GM12878 (cell line): ENCODE measurements at regions not wholly inside any gene's neighbourhood (a gene's known extent, or its start where the extent isn't known, plus 50 kb on each side); places are given as distances from the start of the nearest gene placed in this dataset.

Experiments used
- ATAC-seq: fragments of 200-7000 bp; cut with Tn5 transposase; 3 replicates; pipeline ENCODE4 v1.9.1; 2020; ENCODE audit warnings: mild to moderate bottlenecking, moderate library complexity
- BruUV-seq: library from RNA; stranded (reverse); fragments of 400-500 nt; replicated peaks from 2 replicates; lab custom pipeline; 2021; lab: Mats Ljungman, UMichigan
- CTCF ChIA-PET: fragments of 300-600 bp; sonication (Branson Sonifier 250); formaldehyde crosslinking; extraction: SDS; loops from one replicate; lab custom pipeline; 2021; ENCODE audit warnings: inconsistent platforms; lab: Yijun Ruan, JAX
- POLR2A ChIA-PET: fragments of 350-600 bp; formaldehyde crosslinking; extraction: SDS; loops from one replicate; lab custom pipeline; 2021; ENCODE audit warnings: inconsistent platforms; lab: Charles Lee
- RAD21 ChIA-PET: fragments of 300-600 bp; sonication (Branson Sonifier 250); formaldehyde crosslinking; loops from one replicate; lab custom pipeline; 2023; ENCODE audit warnings: antibody characterized with exemption; ENCODE audit not compliant: unreplicated experiment; lab: Charles Lee
- SMC1A ChIA-PET: fragments of 300-600 bp; sonication (Branson Sonifier 250); formaldehyde crosslinking; loops from one replicate; lab custom pipeline; 2023; ENCODE audit not compliant: unreplicated experiment, uncharacterized antibody; lab: Charles Lee
- DNase-seq: peaks from one replicate; pipeline ENCODE4 v3.0.0-alpha.2; 2011; ENCODE audit warnings: low read depth, low spot score
- FAIRE-seq: peaks from 3 replicates; lab custom pipeline; 2011; peaks lifted over from hg19 to GRCh38; lab: Jason Lieb, UNC
- H2AFZ ChIP-seq: 2 replicates; pipeline ENCODE4 v1.6.0; 2011; ENCODE audit warnings: low read depth, low read length, control low read depth; ENCODE audit not compliant: control insufficient read depth
- H3K27ac ChIP-seq: 2 replicates; pipeline ENCODE4 v1.5.1; 2011; ENCODE audit warnings: control low read depth; ENCODE audit not compliant: control insufficient read depth, insufficient read depth
- H3K27me3 ChIP-seq, 2 experiments: replicated peaks in 1 of 2; 2 replicates each; pipeline versions ENCODE4 v1.6.0 to v1.6.1; 2011; ENCODE audit warnings: low read length in 1 of 2; ENCODE audit not compliant: control insufficient read depth in 2 of 2, insufficient read depth in 2 of 2
- H3K36me3 ChIP-seq, 2 experiments: 2 replicates each; pipeline ENCODE4 v1.5.1; 2011; ENCODE audit warnings: low read length in 1 of 2; ENCODE audit not compliant: control insufficient read depth in 2 of 2, insufficient read depth in 2 of 2
- H3K4me1 ChIP-seq: 2 replicates; pipeline ENCODE4 v1.6.1; 2011; ENCODE audit warnings: mild to moderate bottlenecking, low read length, moderate library complexity, mixed read lengths; ENCODE audit not compliant: control insufficient read depth, insufficient read depth
- H3K4me2 ChIP-seq: 2 replicates; pipeline ENCODE4 v1.6.0; 2011; ENCODE audit warnings: control low read depth; ENCODE audit not compliant: control insufficient read depth, insufficient read depth
- H3K4me3 ChIP-seq: fragments of 200-600 bp; sonication (generic); 2 replicates; pipeline ENCODE4 v1.5.1; 2016
- H3K79me2 ChIP-seq: 2 replicates; pipeline ENCODE4 v1.6.0; 2011; ENCODE audit warnings: low read length; ENCODE audit not compliant: control insufficient read depth, insufficient read depth
- H3K9ac ChIP-seq: 2 replicates; pipeline ENCODE4 v1.8.0; 2011; ENCODE audit warnings: low read length, control low read depth, mixed read lengths; ENCODE audit not compliant: control insufficient read depth, insufficient read depth
- H3K9me3 ChIP-seq: replicated peaks from 3 replicates; pipeline ENCODE4 v1.5.1; 2011; ENCODE audit warnings: mild to moderate bottlenecking, low read length; ENCODE audit not compliant: control insufficient read depth, insufficient read depth
- H4K20me1 ChIP-seq: 2 replicates; pipeline ENCODE4 v1.6.0; 2011; ENCODE audit not compliant: control insufficient read depth, insufficient read depth
- EED ChIP-seq: sonication (generic); IDR thresholded peaks from 2 replicates; pipeline ENCODE4 v1.6.1; 2016; ENCODE audit warnings: antibody characterized with exemption, low read depth
- FOXM1 ChIP-seq: IDR thresholded peaks from 2 replicates; pipeline ENCODE4 v1.6.1; 2012; ENCODE audit warnings: low read depth, mild to moderate bottlenecking, inconsistent platforms, low read length, moderate library complexity
- HCFC1 ChIP-seq: fragments of 150-350 bp; IDR thresholded peaks from 2 replicates; pipeline ENCODE4 v1.6.1; 2014; ENCODE audit warnings: low read length
- IKZF1 ChIP-seq: fragments of 450-650 bp; conservative IDR thresholded peaks from 2 replicates; pipeline ENCODE4 v1.6.1; 2017; ENCODE audit warnings: antibody characterized with exemption, mild to moderate bottlenecking
- JUND ChIP-seq: IDR thresholded peaks from 2 replicates; pipeline ENCODE4 v1.6.1; 2012; ENCODE audit warnings: low read depth, mild to moderate bottlenecking, low read length, improper control_type of control experiment, moderate library complexity
- NFYA ChIP-seq: IDR thresholded peaks from 2 replicates; pipeline ENCODE4 v1.6.1; 2011; ENCODE audit warnings: low read depth, mild to moderate bottlenecking, low read length, improper control_type of control experiment, borderline replicate concordance
- POLR2A ChIP-seq: IDR thresholded peaks from 2 replicates; pipeline ENCODE4 v1.6.1; 2011; ENCODE audit warnings: low read depth, mild to moderate bottlenecking, low read length
- RAD51 ChIP-seq: fragments of 450-650 bp; IDR thresholded peaks from 2 replicates; pipeline ENCODE4 v1.6.1; 2016; ENCODE audit warnings: moderate library complexity, mild to moderate bottlenecking, inconsistent platforms
- SMAD5 ChIP-seq: IDR thresholded peaks from 2 replicates; pipeline ENCODE4 v1.6.1; 2016; ENCODE audit warnings: antibody characterized with exemption, low read depth
- SMC3 ChIP-seq: IDR thresholded peaks from 2 replicates; pipeline ENCODE4 v1.6.1; 2011; ENCODE audit warnings: low read length, improper control_type of control experiment, borderline replicate concordance
- WGBS: methylation state at CpG from one replicate; pipeline ENCODE4 v1.1.6; 2016; ENCODE audit warnings: low lambda C conversion rate; ENCODE audit not compliant: insufficient replicate concordance, insufficient coverage; ENCODE audit errors: missing lambda C conversion rate; 5-methylcytosine and 5-hydroxymethylcytosine counted together
- in situ Hi-C: fragments of 300-500 bp; cut with MboI; formaldehyde crosslinking; loops from 9 replicates; pipeline ENCODE4 v1.14.3; 2018; ENCODE audit warnings: mixed read lengths
- intact Hi-C: fragments of 100-400 bp; cut with micrococcal nuclease; formaldehyde crosslinking; loops from one replicate; pipeline ENCODE4 v1.14.2; 2022; ENCODE audit not compliant: unreplicated experiment
- TF ChIP-seq, protein P1 (sequence below): IDR thresholded peaks from 2 replicates; pipeline ENCODE4 v1.6.1; 2012; ENCODE audit warnings: mild to moderate bottlenecking, low read depth, low read length
- TF ChIP-seq, protein P2 (sequence below): fragments of 450-650 bp; IDR thresholded peaks from 2 replicates; pipeline ENCODE4 v1.6.1; 2017; ENCODE audit warnings: mild to moderate bottlenecking, moderate library complexity
- TF ChIP-seq, protein P3 (sequence below): fragments of 450-650 bp; IDR thresholded peaks from 2 replicates; pipeline ENCODE4 v1.6.1; 2016; ENCODE audit warnings: mild to moderate bottlenecking

GRCh38 chr7:22659741-22660140, 67.3 kb upstream of the IL6 start:
- ChIA-PET CTCF (no interaction called here), SMC1A (no interaction called here), POLR2A (interaction anchor here (0.6 kb wide), 1 partner anchor 172 kb away, joined by 4 read pairs; no protein-coding TSS in a partner anchor), RAD21 (no interaction called here)
- Histone ChIP-seq H2AFZ (no peak overlapping the region), H3K4me3 (no peak overlapping the region), H3K4me2 (no peak overlapping the region), H3K4me1 (peaks cover 4% of the 10 kb centered on the region; the same call in 1 of the 2 replicates), H3K9ac (no peak overlapping the region), H4K20me1 (no peaks in the 10 kb centered on the region), H3K27me3 (no peaks in the 10 kb centered on the region; a peak in 1 of 4 replicates), H3K9me3 (no peaks in the 10 kb centered on the region), H3K27ac (no peak overlapping the region)
- BruUV-seq = no TSS peak
- no peak for ATAC-seq
- WGBS = 55% methylated on average over 6 of the region's 6 CpGs
- in situ Hi-C loops = no loop called here
- no peak for DNase-seq
- TF ChIP-seq EED = no peak
- no peak for TF ChIP-seq RAD51
- TF ChIP-seq FOXM1 = no peak
- TF ChIP-seq NFYA = no peak
- TF ChIP-seq JUND = no peak
- TF ChIP-seq, protein P1, sequence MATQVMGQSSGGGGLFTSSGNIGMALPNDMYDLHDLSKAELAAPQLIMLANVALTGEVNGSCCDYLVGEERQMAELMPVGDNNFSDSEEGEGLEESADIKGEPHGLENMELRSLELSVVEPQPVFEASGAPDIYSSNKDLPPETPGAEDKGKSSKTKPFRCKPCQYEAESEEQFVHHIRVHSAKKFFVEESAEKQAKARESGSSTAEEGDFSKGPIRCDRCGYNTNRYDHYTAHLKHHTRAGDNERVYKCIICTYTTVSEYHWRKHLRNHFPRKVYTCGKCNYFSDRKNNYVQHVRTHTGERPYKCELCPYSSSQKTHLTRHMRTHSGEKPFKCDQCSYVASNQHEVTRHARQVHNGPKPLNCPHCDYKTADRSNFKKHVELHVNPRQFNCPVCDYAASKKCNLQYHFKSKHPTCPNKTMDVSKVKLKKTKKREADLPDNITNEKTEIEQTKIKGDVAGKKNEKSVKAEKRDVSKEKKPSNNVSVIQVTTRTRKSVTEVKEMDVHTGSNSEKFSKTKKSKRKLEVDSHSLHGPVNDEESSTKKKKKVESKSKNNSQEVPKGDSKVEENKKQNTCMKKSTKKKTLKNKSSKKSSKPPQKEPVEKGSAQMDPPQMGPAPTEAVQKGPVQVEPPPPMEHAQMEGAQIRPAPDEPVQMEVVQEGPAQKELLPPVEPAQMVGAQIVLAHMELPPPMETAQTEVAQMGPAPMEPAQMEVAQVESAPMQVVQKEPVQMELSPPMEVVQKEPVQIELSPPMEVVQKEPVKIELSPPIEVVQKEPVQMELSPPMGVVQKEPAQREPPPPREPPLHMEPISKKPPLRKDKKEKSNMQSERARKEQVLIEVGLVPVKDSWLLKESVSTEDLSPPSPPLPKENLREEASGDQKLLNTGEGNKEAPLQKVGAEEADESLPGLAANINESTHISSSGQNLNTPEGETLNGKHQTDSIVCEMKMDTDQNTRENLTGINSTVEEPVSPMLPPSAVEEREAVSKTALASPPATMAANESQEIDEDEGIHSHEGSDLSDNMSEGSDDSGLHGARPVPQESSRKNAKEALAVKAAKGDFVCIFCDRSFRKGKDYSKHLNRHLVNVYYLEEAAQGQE = no peak
- TF ChIP-seq POLR2A = no peak
- TF ChIP-seq, protein P2, sequence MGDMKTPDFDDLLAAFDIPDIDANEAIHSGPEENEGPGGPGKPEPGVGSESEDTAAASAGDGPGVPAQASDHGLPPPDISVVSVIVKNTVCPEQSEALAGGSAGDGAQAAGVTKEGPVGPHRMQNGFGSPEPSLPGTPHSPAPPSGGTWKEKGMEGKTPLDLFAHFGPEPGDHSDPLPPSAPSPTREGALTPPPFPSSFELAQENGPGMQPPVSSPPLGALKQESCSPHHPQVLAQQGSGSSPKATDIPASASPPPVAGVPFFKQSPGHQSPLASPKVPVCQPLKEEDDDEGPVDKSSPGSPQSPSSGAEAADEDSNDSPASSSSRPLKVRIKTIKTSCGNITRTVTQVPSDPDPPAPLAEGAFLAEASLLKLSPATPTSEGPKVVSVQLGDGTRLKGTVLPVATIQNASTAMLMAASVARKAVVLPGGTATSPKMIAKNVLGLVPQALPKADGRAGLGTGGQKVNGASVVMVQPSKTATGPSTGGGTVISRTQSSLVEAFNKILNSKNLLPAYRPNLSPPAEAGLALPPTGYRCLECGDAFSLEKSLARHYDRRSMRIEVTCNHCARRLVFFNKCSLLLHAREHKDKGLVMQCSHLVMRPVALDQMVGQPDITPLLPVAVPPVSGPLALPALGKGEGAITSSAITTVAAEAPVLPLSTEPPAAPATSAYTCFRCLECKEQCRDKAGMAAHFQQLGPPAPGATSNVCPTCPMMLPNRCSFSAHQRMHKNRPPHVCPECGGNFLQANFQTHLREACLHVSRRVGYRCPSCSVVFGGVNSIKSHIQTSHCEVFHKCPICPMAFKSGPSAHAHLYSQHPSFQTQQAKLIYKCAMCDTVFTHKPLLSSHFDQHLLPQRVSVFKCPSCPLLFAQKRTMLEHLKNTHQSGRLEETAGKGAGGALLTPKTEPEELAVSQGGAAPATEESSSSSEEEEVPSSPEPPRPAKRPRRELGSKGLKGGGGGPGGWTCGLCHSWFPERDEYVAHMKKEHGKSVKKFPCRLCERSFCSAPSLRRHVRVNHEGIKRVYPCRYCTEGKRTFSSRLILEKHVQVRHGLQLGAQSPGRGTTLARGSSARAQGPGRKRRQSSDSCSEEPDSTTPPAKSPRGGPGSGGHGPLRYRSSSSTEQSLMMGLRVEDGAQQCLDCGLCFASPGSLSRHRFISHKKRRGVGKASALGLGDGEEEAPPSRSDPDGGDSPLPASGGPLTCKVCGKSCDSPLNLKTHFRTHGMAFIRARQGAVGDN = no peak
- TF ChIP-seq, protein P3, sequence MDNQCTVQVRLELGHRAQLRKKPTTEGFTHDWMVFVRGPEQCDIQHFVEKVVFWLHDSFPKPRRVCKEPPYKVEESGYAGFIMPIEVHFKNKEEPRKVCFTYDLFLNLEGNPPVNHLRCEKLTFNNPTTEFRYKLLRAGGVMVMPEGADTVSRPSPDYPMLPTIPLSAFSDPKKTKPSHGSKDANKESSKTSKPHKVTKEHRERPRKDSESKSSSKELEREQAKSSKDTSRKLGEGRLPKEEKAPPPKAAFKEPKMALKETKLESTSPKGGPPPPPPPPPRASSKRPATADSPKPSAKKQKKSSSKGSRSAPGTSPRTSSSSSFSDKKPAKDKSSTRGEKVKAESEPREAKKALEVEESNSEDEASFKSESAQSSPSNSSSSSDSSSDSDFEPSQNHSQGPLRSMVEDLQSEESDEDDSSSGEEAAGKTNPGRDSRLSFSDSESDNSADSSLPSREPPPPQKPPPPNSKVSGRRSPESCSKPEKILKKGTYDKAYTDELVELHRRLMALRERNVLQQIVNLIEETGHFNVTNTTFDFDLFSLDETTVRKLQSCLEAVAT = no peak
- no peak for TF ChIP-seq HCFC1
- no peak for TF ChIP-seq IKZF1
- TF ChIP-seq SMC3 = no peak
- no peak for TF ChIP-seq SMAD5
- TF ChIP-seq, all 136 proteins: peak for 0
- intact Hi-C loops = loop anchor here (5.0 kb wide), 1 partner anchor 97 kb away; no protein-coding TSS in a partner anchor
- H3K36me3 ChIP-seq = no peaks in the 10 kb centered on the region
- H3K79me2 ChIP-seq = no peaks in the 10 kb centered on the region
- FAIRE-seq = no peak
